Esophagus (tissue), 2 donors: ENCODE measurements at regions not wholly inside any gene's neighbourhood (a gene's known extent, or its start where the extent isn't known, plus 50 kb on each side); places are given as distances from the start of the nearest gene placed in this dataset.

ENCODE experiments used
- H3K27ac ChIP-seq, 2 donors: one replicate each; pipeline ENCODE4 v1.5.1; 2013; ENCODE audit warnings: low read depth in 2 of 2, mild to moderate bottlenecking in 2 of 2, inconsistent platforms in 1 of 2, low read length in 1 of 2, moderate library complexity in 1 of 2
- H3K27me3 ChIP-seq, 2 donors: one replicate each; pipeline ENCODE4 v1.6.1; 2013; ENCODE audit warnings: low read length in 2 of 2, control low read depth in 1 of 2, mild to moderate bottlenecking in 1 of 2; ENCODE audit not compliant: insufficient read depth in 2 of 2, control insufficient read depth in 1 of 2
- H3K36me3 ChIP-seq, 2 donors: one replicate each; pipeline ENCODE4 v1.6.1; 2013; ENCODE audit warnings: low read length in 1 of 2; ENCODE audit not compliant: control insufficient read depth in 2 of 2, insufficient read depth in 2 of 2
- H3K4me1 ChIP-seq, 2 donors: one replicate each; pipeline ENCODE4 v1.6.1; 2013; ENCODE audit warnings: low read length in 1 of 2; ENCODE audit not compliant: control insufficient read depth in 2 of 2, insufficient read depth in 2 of 2
- H3K4me3 ChIP-seq, 2 donors: one replicate each; pipeline ENCODE4 v1.5.1; 2013; ENCODE audit warnings: low read length in 2 of 2, mild to moderate bottlenecking in 2 of 2, low read depth in 1 of 2, moderate library complexity in 1 of 2
- H3K9me3 ChIP-seq, 2 donors: one replicate each; pipeline ENCODE4 v1.6.1; 2013; ENCODE audit warnings: mild to moderate bottlenecking in 2 of 2, low read depth in 1 of 2, low read length in 1 of 2, moderate library complexity in 1 of 2; ENCODE audit not compliant: control insufficient read depth in 2 of 2, insufficient read depth in 1 of 2
- WGBS, 2 donors: extraction: QIAGEN DNeasy Blood & Tissue Kit; methylation state at CpG; one replicate each; pipeline ENCODE4 v1.1.7; 2013; 5-methylcytosine and 5-hydroxymethylcytosine counted together
- donor health status: healthy with polysubstance abuse.
- donor health status: Bipolar disorder and iron deficiency.

- 40 to 55% methylated on average over 4 of the region's 4 CpGs for WGBS, 2 donors
- Histone ChIP-seq H3K9me3 (no peaks in the 10 kb centered on the region), H3K36me3 (no peaks in the 10 kb centered on the region), H3K27me3 (no peaks in the 10 kb centered on the region), H3K4me1 (peaks cover 0 to 6% of the 10 kb centered on the region in 2 donors), H3K27ac (no peak overlapping the region), H3K4me3 (no peak overlapping the region)
These were observed 183.4 kb upstream of the UBE2E2 start for GRCh38 chr3:23019596-23020300.

DNA sequence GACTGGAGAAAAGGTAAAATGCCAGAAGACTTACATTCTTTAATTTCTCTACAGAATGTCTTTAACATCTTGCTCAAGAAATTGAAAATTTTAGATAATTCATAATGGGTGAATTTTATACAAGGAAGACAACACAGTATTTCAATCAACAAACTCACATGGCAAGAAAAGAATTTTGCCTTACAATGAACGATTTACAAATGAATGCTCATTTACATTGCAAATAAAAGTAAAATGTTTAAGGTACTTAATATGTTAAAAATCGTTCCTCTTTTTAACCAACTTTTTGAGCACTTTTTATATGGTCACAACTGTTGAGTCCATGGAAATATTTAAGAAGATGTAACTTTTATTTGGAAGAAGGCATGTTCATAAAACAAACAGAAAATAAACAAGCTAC is 174.8 kb upstream of the UBE2E2 start:
- WGBS, 2 donors = 30 to 37% methylated on average over 2 of the region's 2 CpGs

GRCh38 chr3:23029001-23029400 is 174.1 kb upstream of the UBE2E2 start:
- Histone ChIP-seq H3K36me3 (no peaks in the 10 kb centered on the region), H3K27me3 (no peaks in the 10 kb centered on the region), H3K4me1 (no peaks in the 10 kb centered on the region), H3K4me3 (no peak overlapping the region), H3K27ac (no peak overlapping the region), H3K9me3 (no peaks in the 10 kb centered on the region)
- 62 to 64% methylated on average over 2 of the region's 2 CpGs for WGBS, 2 donors

More for the DNA sequence above, 174.8 kb upstream of the UBE2E2 start:
- Histone ChIP-seq H3K4me1 (no peaks in the 10 kb centered on the region), H3K27ac (no peak overlapping the region), H3K4me3 (no peak overlapping the region), H3K36me3 (no peaks in the 10 kb centered on the region), H3K9me3 (no peaks in the 10 kb centered on the region), H3K27me3 (no peaks in the 10 kb centered on the region)

- Histone ChIP-seq H3K9me3 (no peaks in the 10 kb centered on the region), H3K4me1 (peaks cover 0 to 6% of the 10 kb centered on the region in 2 donors), H3K27me3 (no peaks in the 10 kb centered on the region), H3K4me3 (no peak overlapping the region), H3K27ac (peak overlapping the region in 1 of 2 donors; percentile 57), H3K36me3 (no peaks in the 10 kb centered on the region)
- WGBS, 2 donors = 42 to 53% methylated on average over 9 of the region's 9 CpGs
These were observed 167.0 kb upstream of the UBE2E2 start for GRCh38 chr3:23035927-23036640.

DNA sequence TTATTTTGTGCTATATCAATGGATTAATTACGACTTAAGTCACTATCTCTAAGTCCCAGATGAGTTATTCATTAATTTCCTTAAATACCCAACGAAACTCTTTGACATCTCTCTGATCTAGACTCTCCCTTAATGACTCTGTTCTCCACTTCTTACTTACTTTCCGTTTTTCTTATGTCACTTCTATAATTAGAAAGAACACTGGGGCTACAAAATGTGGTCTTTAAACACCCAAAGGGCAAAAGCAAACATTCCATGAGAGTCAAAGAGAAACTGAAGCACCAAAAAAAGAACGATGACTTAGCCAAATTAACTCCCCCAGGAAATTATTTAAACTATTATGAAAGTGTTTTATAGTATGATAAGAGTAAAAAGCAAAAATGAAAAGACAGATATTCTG is 166.4 kb upstream of the UBE2E2 start:
- H3K9me3 ChIP-seq = no peaks in the 10 kb centered on the region
- no peak overlapping the region for H3K4me3 ChIP-seq
- no peaks in the 10 kb centered on the region for H3K27me3 ChIP-seq
- WGBS, 2 donors = 34 to 40% methylated on average over 4 of the region's 4 CpGs
- H3K27ac ChIP-seq = no peak overlapping the region
- H3K4me1 ChIP-seq = peaks cover 0 to 6% of the 10 kb centered on the region in 2 donors
- no peaks in the 10 kb centered on the region for H3K36me3 ChIP-seq

DNA sequence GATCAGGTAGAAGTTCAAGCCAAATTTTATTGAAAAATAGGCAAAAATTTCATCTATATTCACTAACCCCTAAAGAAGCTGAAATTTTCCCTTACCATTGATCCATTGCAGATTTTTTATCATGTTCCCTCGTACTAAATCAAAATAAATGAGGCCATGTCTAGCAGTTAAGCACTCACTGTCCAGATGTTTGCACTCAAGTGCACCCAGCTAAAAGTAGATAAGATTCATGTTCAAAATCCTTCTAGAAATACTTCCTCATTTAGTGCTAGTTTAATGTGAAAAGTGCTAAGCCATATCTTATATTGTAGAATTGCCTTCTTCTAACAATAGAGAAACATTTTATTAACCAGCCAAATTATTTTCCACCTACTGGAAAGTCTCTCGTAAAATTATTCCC is 164.7 kb upstream of the UBE2E2 start:
- 46 to 61% methylated on average over 2 of the region's 2 CpGs for WGBS, 2 donors
- Histone ChIP-seq H3K4me1 (peaks cover 0 to 6% of the 10 kb centered on the region in 2 donors), H3K9me3 (no peaks in the 10 kb centered on the region), H3K27ac (no peak overlapping the region), H3K4me3 (no peak overlapping the region), H3K27me3 (no peaks in the 10 kb centered on the region), H3K36me3 (no peaks in the 10 kb centered on the region)

DNA sequence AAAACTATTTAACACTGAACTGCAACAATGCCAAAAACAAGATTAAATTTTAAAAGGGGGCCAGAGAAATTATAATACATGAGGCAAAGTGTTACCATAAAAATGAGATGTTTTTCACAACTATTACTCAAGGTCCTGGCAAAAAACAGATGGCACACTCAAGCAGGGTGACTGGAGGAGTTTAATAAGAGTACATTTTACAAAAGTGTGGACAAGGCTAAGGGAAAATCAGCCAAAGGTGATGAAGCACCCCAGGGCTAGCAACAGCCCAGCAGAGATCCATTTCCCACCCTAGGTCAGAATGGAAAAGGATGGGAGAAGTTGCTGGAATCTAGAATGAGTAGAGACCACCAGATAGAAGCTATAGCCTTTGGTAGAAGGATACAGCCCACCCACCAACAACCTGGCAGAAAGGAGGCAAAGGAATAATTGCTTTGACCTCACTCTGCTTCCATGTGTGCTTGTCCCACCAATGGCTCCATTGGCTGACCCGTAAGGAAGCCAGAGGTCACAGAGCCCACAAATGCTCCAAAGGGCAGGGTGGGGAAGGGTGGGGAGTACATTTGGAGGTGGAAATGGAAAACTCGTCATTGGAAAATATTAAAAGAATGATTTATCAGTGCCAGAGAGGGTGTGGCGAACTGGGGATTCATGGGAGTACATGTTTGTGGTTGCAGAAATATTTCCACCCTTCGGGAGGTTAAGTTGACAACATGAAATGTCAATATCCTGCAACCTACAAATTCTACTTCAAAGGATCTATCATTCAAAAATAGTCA is 161.0 kb upstream of the UBE2E2 start:
- Histone ChIP-seq H3K4me3 (no peak overlapping the region), H3K27me3 (no peaks in the 10 kb centered on the region), H3K9me3 (no peaks in the 10 kb centered on the region), H3K4me1 (no peaks in the 10 kb centered on the region), H3K27ac (no peak overlapping the region), H3K36me3 (no peaks in the 10 kb centered on the region)
- 51 to 63% methylated on average over 4 of the region's 4 CpGs for WGBS, 2 donors

DNA sequence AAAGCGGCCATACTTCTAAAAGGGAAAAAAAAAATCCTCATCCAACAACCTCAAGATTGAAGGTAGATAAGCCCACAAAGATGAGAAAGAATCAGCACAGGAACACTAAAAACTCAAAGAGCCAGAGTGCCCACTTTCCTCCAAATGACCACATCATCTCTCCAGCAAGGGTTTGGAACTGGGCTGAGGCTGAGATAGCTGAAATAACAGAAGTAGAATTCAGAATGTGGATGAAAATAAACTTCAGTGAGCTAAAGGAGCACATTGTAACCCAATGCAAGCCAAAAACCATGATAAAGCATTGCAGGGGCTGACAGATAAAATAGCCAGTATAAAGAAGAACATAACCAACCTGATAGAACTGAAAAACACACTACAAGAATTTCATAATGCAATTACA is 158.7 kb upstream of the UBE2E2 start:
- Histone ChIP-seq H3K27ac (no peak overlapping the region), H3K4me3 (no peak overlapping the region), H3K27me3 (no peaks in the 10 kb centered on the region), H3K9me3 (no peaks in the 10 kb centered on the region), H3K36me3 (no peaks in the 10 kb centered on the region), H3K4me1 (no peaks in the 10 kb centered on the region)
- WGBS, 2 donors = 89 to 95% methylated on average over 1 of the region's 1 CpG

DNA sequence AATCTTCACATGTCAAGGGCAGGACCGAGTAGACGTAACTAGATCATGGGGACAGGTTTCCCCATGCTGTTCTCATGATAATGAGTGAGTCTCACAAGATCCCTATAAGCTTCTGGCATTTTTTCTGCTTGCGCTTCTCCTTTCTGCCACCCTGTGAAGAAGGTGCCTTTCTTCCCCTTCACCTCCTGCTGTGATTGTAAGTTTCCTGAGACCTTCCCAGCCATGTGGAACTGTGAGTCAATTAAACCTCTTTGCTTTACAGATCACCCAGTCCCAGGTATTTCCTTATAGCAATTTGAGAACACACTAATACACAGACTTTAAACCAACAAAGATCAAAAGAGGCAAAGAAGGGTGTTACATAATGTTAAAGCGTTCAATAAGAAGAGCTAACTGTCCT is 156.6 kb upstream of the UBE2E2 start:
- WGBS, 2 donors = 79 to 83% methylated on average over 4 of the region's 4 CpGs
- Histone ChIP-seq H3K9me3 (no peaks in the 10 kb centered on the region), H3K27me3 (no peaks in the 10 kb centered on the region), H3K27ac (no peak overlapping the region), H3K4me3 (no peak overlapping the region), H3K36me3 (no peaks in the 10 kb centered on the region), H3K4me1 (no peaks in the 10 kb centered on the region)
